RWPE2 (cell line): ENCODE measurements at regions not wholly inside any gene's neighbourhood (a gene's known extent, or its start where the extent isn't known, plus 50 kb on each side); places are given as distances from the start of the nearest gene placed in this dataset.

Experiments
- ATAC-seq: fragments of 200-7000 bp; cut with Tn5 transposase; 3 replicates; pipeline ENCODE4 v1.9.1; 2021; ENCODE audit warnings: low read depth
- DNase-seq: peaks from one replicate; pipeline ENCODE4 v3.0.0-alpha.2; 2020; ENCODE audit warnings: low spot score
- H3K27ac ChIP-seq: fragments of 450-650 bp; 2 replicates; pipeline ENCODE4 v1.5.1; 2017; ENCODE audit warnings: mild to moderate bottlenecking; ENCODE audit not compliant: poor library complexity, severe bottlenecking
- H3K27me3 ChIP-seq: fragments of 250-450 bp; sonication (Bioruptor Pico); 2 replicates; pipeline ENCODE4 v1.5.1; 2021; ENCODE audit warnings: mild to moderate bottlenecking, moderate library complexity; ENCODE audit not compliant: insufficient read depth, poor library complexity, severe bottlenecking
- H3K36me3 ChIP-seq: fragments of 250-450 bp; sonication (Bioruptor Pico); 2 replicates; pipeline ENCODE4 v1.5.1; 2020; ENCODE audit warnings: low read depth, mild to moderate bottlenecking, moderate library complexity
- H3K4me1 ChIP-seq: fragments of 250-450 bp; sonication (Bioruptor Pico); 2 replicates; pipeline ENCODE4 v1.5.1; 2021; ENCODE audit warnings: mild to moderate bottlenecking, moderate library complexity; ENCODE audit not compliant: insufficient read depth, poor library complexity, severe bottlenecking
- H3K4me3 ChIP-seq: fragments of 250-450 bp; sonication (Bioruptor Pico); 2 replicates; pipeline ENCODE4 v1.5.1; 2021; ENCODE audit warnings: mild to moderate bottlenecking, moderate library complexity; ENCODE audit not compliant: severe bottlenecking
- H3K9me3 ChIP-seq: fragments of 250-450 bp; sonication (Bioruptor Pico); 2 replicates; pipeline ENCODE4 v1.5.1; 2021; ENCODE audit warnings: mild to moderate bottlenecking, moderate library complexity; ENCODE audit not compliant: severe bottlenecking
- CTCF ChIP-seq: fragments of 450-650 bp; IDR thresholded peaks from one replicate; pipeline ENCODE4 v1.5.1; 2017; ENCODE audit warnings: mild to moderate bottlenecking, moderate library complexity; ENCODE audit not compliant: poor library complexity, severe bottlenecking

GRCh38 chr17:73865831-73866230, 221.6 kb upstream of the SDK2 start:
- ATAC-seq = no peak
- peaks cover 4% of the 10 kb centered on the region for H3K4me1 ChIP-seq
- no peaks in the 10 kb centered on the region for H3K9me3 ChIP-seq
- TF ChIP-seq CTCF = no peak
- DNase-seq = no peak
- no peak overlapping the region for H3K27ac ChIP-seq
- H3K36me3 ChIP-seq = no peaks in the 10 kb centered on the region
- no peaks in the 10 kb centered on the region for H3K27me3 ChIP-seq
- H3K4me3 ChIP-seq = no peak overlapping the region

- no peak for TF ChIP-seq CTCF
- ATAC-seq = no peak
- no peak for DNase-seq
- no peaks in the 10 kb centered on the region for H3K27me3 ChIP-seq
- no peak overlapping the region for H3K4me3 ChIP-seq
- no peaks in the 10 kb centered on the region for H3K9me3 ChIP-seq
- no peak overlapping the region for H3K27ac ChIP-seq
- no peaks in the 10 kb centered on the region for H3K4me1 ChIP-seq
- H3K36me3 ChIP-seq = no peaks in the 10 kb centered on the region
These were observed 222.8 kb upstream of the SDK2 start for GRCh38 chr17:73867056-73867455.

DNA sequence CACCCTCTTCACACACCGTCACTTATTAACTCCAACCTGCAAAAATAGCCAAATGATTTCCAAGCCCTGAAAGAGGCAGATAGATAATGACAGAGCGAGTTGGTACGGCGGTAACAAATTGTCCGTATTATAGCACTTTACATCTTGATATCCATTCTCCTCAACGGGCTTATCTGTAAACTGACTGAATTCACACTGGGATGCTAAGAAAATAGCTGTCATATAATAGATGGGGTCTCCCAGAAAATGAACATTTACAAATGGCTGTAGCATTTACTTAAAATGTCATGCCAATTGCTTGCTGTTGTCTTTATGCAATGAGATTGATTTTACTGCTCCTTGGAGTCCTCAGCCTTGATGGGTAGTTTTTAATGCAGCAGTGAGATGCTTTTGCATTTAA, 225.8 kb upstream of the SDK2 start:
- no peak overlapping the region for H3K4me3 ChIP-seq
- no peak for ATAC-seq
- H3K36me3 ChIP-seq = no peaks in the 10 kb centered on the region
- no peak for TF ChIP-seq CTCF
- no peaks in the 10 kb centered on the region for H3K27me3 ChIP-seq
- H3K27ac ChIP-seq = no peak overlapping the region
- H3K9me3 ChIP-seq = no peaks in the 10 kb centered on the region
- H3K4me1 ChIP-seq = no peaks in the 10 kb centered on the region
- no peak for DNase-seq

DNA sequence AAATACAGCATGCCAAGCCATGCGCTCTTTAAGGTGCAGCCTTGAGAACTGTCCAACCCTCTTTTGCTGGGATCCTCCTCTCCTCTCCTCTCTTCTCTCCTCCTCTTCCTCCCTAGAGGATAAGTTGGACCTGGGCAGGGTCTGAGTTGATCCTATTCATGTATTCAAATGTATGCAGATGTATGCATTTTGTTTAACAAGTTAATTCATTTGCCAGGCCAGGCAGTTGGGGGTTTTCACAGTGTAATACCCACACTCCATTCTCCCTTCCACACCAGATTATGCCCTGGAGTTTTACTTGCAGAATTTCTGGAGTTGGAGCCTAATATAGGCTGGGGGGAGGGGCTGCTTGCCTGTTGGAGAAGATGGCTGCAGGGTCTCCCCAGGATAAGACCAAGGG, 226.2 kb upstream of the SDK2 start:
- no peaks in the 10 kb centered on the region for H3K4me1 ChIP-seq
- H3K9me3 ChIP-seq = no peaks in the 10 kb centered on the region
- DNase-seq (no peak), ATAC-seq (no peak)
- H3K4me3 ChIP-seq = no peak overlapping the region
- TF ChIP-seq CTCF = no peak
- no peak overlapping the region for H3K27ac ChIP-seq
- no peaks in the 10 kb centered on the region for H3K36me3 ChIP-seq
- H3K27me3 ChIP-seq = no peaks in the 10 kb centered on the region

GRCh38 chr17:73872816-73873215, 228.6 kb upstream of the SDK2 start:
- H3K27ac ChIP-seq = no peak overlapping the region
- no peak overlapping the region for H3K4me3 ChIP-seq
- H3K9me3 ChIP-seq = no peaks in the 10 kb centered on the region
- no peaks in the 10 kb centered on the region for H3K27me3 ChIP-seq
- no peaks in the 10 kb centered on the region for H3K36me3 ChIP-seq
- H3K4me1 ChIP-seq = no peaks in the 10 kb centered on the region
- TF ChIP-seq CTCF = no peak
- DNase-seq (no peak), ATAC-seq (no peak)
